T-helper 1 cell treated with Interleukin-12 subunit alpha and Interleukin-12 subunit beta and Interleukin-4 antibody, amounts not matched to agents 30 μg/mL and 1 μg/mL, for 36 hours (primary cell): ENCODE measurements at regions not wholly inside any gene's neighbourhood (a gene's known extent, or its start where the extent isn't known, plus 50 kb on each side); places are given as distances from the start of the nearest gene placed in this dataset.

ENCODE experiments used
- H3K27ac Mint-ChIP-seq: one replicate; pipeline ENCODE4 v1.8.0; 2021; ENCODE audit warnings: mild to moderate bottlenecking, mixed read lengths
- H3K27me3 Mint-ChIP-seq: one replicate; pipeline ENCODE4 v1.8.0; 2021; ENCODE audit warnings: low read depth, mixed read lengths
- H3K36me3 Mint-ChIP-seq: one replicate; pipeline ENCODE4 v1.8.0; 2021; ENCODE audit warnings: low read depth, mixed read lengths
- H3K4me1 Mint-ChIP-seq: one replicate; pipeline ENCODE4 v1.8.0; 2021; ENCODE audit warnings: low read depth, mixed read lengths
- H3K4me3 Mint-ChIP-seq: one replicate; pipeline ENCODE4 v1.8.0; 2021; ENCODE audit warnings: mild to moderate bottlenecking, moderate library complexity, mixed read lengths
- H3K9me3 Mint-ChIP-seq: one replicate; pipeline ENCODE4 v1.8.0; 2021; ENCODE audit warnings: mixed read lengths

DNA sequence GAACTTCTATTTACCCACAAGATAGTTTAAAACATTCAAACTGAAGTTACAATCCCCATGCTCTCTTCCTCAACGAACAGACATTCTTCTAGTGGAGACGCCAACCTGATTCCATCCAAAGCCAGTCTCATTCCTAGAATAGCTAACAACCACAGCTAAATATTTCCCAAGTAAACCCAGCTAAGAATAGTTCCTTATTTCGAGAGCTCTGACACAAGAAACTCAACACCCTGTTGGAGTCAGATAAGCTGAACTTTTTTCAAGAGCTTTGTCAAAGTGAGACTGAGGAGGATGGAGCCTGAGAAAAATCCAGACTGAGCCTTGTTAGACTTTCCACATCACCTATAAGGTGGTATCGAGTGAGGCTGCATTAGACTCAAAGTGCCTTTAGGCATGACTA is 56.7 kb upstream of the RPS23 start:
- peaks cover 4% of the 10 kb centered on the region for H3K9me3 Mint-ChIP-seq
- H3K4me1 Mint-ChIP-seq, result no peaks in the 10 kb centered on the region
- H3K4me3 Mint-ChIP-seq, result no peak overlapping the region
- no peak overlapping the region for H3K27ac Mint-ChIP-seq
- no peaks in the 10 kb centered on the region for H3K36me3 Mint-ChIP-seq
- no peaks in the 10 kb centered on the region for H3K27me3 Mint-ChIP-seq

DNA sequence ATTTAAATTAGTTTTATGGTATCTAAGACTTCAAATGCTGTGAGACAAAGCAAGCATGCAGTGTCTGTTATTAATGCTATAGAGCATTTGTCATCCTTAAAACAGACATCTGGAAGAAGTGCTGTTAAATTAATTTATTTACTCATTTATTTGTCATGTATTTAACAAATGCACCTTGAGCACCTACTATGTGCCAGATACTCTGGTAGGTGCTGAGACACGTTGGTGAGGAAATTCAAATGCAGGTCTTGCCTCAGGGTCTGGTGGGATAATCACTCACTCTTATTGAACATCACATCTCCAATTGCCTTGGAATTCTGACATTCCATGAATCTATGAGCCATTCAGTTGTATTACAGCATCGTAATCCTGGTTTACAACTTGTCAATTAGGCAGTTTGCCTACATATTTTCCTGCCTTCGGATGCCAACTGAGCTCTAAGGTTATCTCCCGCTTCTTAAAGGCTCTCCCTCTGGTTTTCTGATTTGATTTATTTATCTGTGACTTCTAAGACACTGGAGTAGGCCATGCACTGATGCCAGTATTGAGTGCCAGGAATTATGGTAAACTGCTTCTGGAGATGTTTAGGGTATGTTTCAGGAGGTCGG is 56.0 kb upstream of the RPS23 start:
- Mint-ChIP-seq H3K27me3 (no peaks in the 10 kb centered on the region), H3K4me3 (no peak overlapping the region), H3K36me3 (no peaks in the 10 kb centered on the region), H3K27ac (no peak overlapping the region), H3K4me1 (no peaks in the 10 kb centered on the region), H3K9me3 (peaks cover 5% of the 10 kb centered on the region)

DNA sequence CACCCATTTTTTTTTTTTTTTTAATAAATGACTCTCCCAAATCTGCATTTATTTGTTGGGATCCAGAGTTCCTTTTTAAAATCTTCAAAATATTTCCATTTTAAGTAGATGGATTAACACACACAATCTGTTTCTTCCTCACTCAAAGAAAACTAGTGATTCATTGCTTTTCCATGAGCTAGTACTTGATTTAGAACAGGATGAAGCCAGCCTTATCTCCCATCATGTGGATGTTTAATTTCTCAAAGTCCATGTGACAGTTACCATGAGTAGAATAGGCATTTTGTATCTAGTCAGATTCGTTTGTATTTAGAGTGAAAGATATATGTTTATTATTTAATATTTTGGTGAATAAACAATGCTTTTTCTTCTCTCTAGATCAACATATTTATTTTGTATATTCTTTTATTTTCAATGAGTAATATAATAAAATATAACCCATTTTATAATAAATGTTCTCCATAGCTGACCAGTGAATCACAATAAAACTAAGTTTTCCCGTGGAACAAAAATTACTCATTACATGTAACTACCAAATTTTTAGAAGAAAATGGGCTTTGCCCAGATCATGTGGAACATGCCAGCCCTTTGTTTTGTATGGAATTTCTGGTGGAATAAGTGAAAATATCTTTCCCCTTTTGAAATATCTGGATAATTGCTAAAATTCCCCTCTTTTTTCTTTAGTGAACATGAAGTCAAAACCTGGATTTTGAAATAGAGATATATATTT is 54.9 kb upstream of the RPS23 start:
- Mint-ChIP-seq H3K36me3 (no peaks in the 10 kb centered on the region), H3K4me1 (no peaks in the 10 kb centered on the region), H3K27ac (no peak overlapping the region), H3K4me3 (no peak overlapping the region), H3K9me3 (peaks cover 10% of the 10 kb centered on the region), H3K27me3 (peaks cover 4% of the 10 kb centered on the region)

DNA sequence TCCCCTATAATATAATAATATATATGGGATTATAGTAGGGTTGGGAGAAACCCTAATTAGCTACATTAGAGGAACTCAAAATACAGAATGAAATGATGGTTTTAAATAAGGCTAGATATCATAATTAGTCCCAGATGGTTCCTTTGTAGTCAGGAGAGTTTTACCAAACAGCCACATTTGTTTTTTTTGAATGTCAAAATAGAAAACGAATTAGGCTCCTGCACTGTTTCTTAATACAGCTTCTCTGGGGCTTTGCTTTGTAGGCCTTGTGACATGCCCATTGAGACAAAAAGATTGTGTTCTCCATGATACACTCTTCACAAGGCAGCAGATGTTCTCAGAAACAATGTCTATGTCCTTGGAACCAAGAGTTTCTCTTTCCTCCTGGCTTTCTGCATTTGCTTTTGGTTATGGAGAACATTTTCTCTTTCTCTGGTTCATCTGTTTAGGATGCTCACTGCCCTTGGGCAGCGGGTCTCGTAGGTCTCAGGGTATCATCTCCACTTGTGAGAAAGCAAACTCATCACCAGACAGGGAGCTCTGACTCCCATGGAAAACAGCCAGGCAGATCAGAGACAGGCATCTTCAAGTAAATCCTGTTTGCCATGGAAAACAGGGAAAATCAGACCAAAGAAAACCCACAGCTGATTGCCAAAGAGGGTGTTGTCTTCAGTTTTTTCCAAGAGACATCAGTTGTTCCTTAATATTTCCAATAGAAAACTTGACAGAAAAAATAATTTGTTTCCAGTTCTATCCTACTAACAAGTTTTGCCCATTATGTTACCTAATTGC is 54.1 kb upstream of the RPS23 start:
- H3K27ac Mint-ChIP-seq, result no peak overlapping the region
- no peak overlapping the region for H3K4me3 Mint-ChIP-seq
- no peaks in the 10 kb centered on the region for H3K4me1 Mint-ChIP-seq
- no peaks in the 10 kb centered on the region for H3K36me3 Mint-ChIP-seq
- peaks cover 10% of the 10 kb centered on the region for H3K9me3 Mint-ChIP-seq
- peaks cover 4% of the 10 kb centered on the region for H3K27me3 Mint-ChIP-seq

DNA sequence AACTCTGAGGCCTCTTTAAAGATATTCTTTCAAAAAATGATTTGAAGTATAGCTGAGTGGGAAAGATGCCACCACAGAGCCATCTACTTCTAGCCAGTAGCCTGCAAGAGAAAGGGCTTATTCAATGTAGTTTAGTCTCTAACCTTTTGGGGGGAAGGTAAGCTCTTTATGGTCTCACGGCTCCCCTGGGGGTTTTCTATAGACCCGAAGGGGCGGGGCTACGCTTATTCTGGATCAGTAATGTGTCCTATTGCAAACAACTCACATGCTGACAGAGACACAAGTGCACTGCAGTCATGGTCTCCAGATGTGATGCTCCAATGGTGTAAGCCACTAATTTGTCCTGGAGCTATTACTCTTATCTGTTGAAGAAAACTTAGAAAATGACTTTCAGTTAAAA is 53.4 kb upstream of the RPS23 start:
- H3K36me3 Mint-ChIP-seq, result no peaks in the 10 kb centered on the region
- no peak overlapping the region for H3K27ac Mint-ChIP-seq
- H3K9me3 Mint-ChIP-seq, result peaks cover 10% of the 10 kb centered on the region
- H3K4me3 Mint-ChIP-seq, result no peak overlapping the region
- no peaks in the 10 kb centered on the region for H3K4me1 Mint-ChIP-seq
- H3K27me3 Mint-ChIP-seq, result peaks cover 4% of the 10 kb centered on the region

DNA sequence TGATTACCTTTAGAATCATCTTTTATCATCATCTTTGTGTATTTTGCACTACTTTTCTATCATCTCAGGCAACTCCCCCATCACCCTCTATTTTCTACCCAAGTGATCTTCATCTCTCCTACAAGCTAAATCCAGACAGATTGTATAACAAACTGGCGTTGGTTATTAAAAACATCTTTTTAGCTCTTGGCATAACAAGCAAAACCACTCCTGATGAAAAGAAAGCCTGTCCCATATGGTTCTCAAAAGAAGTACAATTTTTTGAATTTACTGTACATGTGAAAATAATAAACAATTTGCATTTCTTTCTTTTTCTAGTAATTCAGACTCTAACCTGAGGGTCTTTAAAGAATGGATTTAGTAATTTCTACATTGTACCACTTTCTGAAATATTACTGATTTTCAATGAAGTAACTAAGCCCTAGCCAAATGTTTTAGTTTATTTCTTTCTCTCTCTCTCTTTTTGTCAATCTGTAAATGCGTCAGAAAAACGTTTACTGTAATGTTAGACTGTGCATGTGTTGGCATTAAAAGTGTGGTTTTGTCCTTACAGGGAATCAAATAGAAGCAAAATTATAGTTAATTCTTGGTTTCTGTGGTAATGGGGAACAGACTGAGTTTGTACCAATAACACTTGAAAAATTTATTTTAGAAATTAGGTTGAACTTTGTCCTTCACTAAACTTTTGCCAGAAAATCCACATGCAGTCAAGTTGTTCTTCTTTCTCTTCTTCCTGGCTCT is 52.5 kb upstream of the RPS23 start:
- Mint-ChIP-seq H3K4me3 (no peak overlapping the region), H3K9me3 (peaks cover 10% of the 10 kb centered on the region), H3K27me3 (peaks cover 9% of the 10 kb centered on the region), H3K36me3 (no peaks in the 10 kb centered on the region), H3K27ac (no peak overlapping the region), H3K4me1 (no peaks in the 10 kb centered on the region)

DNA sequence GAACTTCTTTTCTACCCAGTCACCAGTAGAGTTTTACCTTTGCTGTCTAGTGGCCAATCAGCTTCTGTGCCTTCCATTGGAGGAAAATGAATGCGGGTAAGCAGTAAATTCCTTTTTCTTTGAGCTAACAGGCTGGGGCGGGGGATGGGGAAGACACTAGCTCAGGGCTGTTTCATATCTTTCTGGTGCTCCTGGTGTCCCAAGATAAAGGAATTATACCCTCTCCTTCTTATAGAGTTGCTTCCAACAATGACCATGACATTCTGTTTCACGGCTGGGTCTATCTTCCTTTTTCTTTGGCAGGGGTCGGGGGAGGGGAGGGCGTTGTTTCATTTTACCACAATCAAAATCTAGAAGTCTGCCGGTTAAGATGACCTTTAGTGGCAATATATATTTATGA is 51.2 kb upstream of the RPS23 start:
- Mint-ChIP-seq H3K27me3 (peaks cover 12% of the 10 kb centered on the region), H3K4me1 (no peaks in the 10 kb centered on the region), H3K9me3 (peaks cover 10% of the 10 kb centered on the region), H3K36me3 (no peaks in the 10 kb centered on the region), H3K27ac (no peak overlapping the region), H3K4me3 (no peak overlapping the region)
